Osteocyte (in vitro differentiated cells): ENCODE measurements at regions not wholly inside any gene's neighbourhood (a gene's known extent, or its start where the extent isn't known, plus 50 kb on each side); places are given as distances from the start of the nearest gene placed in this dataset.

Source experiments
- DNase-seq: peaks from one replicate; pipeline ENCODE4 v3.0.0; 2021; ENCODE audit warnings: mixed read lengths; ENCODE audit not compliant: unreplicated experiment; ENCODE audit errors: extremely low spot score
- H3K27ac Mint-ChIP-seq: one replicate; pipeline ENCODE4 v1.8.0; 2021; ENCODE audit warnings: mild to moderate bottlenecking, mixed read lengths; ENCODE audit not compliant: unreplicated experiment
- H3K27me3 Mint-ChIP-seq: one replicate; pipeline ENCODE4 v1.8.0; 2021; ENCODE audit warnings: mixed read lengths; ENCODE audit not compliant: unreplicated experiment
- H3K36me3 Mint-ChIP-seq: one replicate; pipeline ENCODE4 v1.8.0; 2021; ENCODE audit warnings: mixed read lengths; ENCODE audit not compliant: unreplicated experiment
- H3K4me1 Mint-ChIP-seq: one replicate; pipeline ENCODE4 v1.8.0; 2021; ENCODE audit warnings: mixed read lengths; ENCODE audit not compliant: unreplicated experiment
- H3K4me3 Mint-ChIP-seq: one replicate; pipeline ENCODE4 v1.8.0; 2021; ENCODE audit warnings: mild to moderate bottlenecking, moderate library complexity, mixed read lengths; ENCODE audit not compliant: unreplicated experiment
- H3K9me3 Mint-ChIP-seq: one replicate; pipeline ENCODE4 v1.8.0; 2021; ENCODE audit warnings: mixed read lengths; ENCODE audit not compliant: unreplicated experiment
- TF ChIP-seq, protein P1 (sequence below): fragments of 200-600 bp; sonication (generic); IDR thresholded peaks from 2 replicates; pipeline ENCODE4 v1.5.0; 2021; ENCODE audit warnings: antibody characterized with exemption, mild to moderate bottlenecking, moderate library complexity

DNA sequence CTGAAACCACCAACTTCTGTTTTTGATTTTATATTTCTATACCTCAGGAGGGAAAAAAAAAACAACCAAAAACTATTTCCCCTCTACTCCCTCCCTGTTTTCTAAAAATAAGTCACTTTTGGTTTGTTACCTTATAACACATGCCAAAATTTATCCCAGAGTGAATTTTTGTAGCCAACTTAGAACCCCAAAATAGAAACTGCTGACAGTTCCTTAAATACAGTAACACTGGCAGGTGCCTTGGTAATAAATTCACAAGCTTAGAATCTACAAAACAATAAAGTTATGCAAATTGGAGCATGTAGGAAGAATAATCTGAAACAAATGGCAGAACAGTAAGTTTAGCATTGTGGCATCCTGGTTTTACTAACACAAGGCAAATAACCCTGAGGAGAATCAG is 165.0 kb upstream of the HDAC9 start:
- Mint-ChIP-seq H3K9me3 (peaks cover 4% of the 10 kb centered on the region), H3K27me3 (no peaks in the 10 kb centered on the region), H3K4me1 (no peaks in the 10 kb centered on the region), H3K36me3 (peaks cover 1% of the 10 kb centered on the region), H3K27ac (no peak overlapping the region), H3K4me3 (no peak overlapping the region)
- TF ChIP-seq, protein P1, sequence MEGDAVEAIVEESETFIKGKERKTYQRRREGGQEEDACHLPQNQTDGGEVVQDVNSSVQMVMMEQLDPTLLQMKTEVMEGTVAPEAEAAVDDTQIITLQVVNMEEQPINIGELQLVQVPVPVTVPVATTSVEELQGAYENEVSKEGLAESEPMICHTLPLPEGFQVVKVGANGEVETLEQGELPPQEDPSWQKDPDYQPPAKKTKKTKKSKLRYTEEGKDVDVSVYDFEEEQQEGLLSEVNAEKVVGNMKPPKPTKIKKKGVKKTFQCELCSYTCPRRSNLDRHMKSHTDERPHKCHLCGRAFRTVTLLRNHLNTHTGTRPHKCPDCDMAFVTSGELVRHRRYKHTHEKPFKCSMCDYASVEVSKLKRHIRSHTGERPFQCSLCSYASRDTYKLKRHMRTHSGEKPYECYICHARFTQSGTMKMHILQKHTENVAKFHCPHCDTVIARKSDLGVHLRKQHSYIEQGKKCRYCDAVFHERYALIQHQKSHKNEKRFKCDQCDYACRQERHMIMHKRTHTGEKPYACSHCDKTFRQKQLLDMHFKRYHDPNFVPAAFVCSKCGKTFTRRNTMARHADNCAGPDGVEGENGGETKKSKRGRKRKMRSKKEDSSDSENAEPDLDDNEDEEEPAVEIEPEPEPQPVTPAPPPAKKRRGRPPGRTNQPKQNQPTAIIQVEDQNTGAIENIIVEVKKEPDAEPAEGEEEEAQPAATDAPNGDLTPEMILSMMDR = no peak
- DNase-seq = no peak

DNA sequence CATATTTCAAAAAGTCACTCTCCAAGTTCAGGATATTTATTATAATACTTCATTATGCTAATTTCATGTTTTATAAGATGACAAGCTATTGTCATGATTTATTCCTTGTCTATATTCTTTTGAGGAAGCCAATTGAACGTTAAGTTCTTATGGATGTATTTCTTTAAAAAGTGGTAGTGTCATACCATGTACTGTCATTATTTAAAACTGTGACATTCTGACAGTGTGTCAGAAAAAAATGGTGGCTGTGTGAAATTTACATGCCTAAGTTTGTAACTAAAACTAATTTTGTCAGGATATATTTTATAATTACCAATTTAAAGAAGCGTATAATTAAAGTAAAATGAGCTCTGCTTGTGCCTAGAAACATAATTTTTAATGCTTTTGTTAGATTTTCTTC is 158.9 kb upstream of the HDAC9 start:
- no peak for DNase-seq
- peaks cover 10% of the 10 kb centered on the region for H3K36me3 Mint-ChIP-seq
- no peak overlapping the region for H3K27ac Mint-ChIP-seq
- no peak overlapping the region for H3K4me3 Mint-ChIP-seq
- no peaks in the 10 kb centered on the region for H3K4me1 Mint-ChIP-seq
- peaks cover 21% of the 10 kb centered on the region for H3K9me3 Mint-ChIP-seq
- no peaks in the 10 kb centered on the region for H3K27me3 Mint-ChIP-seq
- TF ChIP-seq, protein P1 = no peak

DNA sequence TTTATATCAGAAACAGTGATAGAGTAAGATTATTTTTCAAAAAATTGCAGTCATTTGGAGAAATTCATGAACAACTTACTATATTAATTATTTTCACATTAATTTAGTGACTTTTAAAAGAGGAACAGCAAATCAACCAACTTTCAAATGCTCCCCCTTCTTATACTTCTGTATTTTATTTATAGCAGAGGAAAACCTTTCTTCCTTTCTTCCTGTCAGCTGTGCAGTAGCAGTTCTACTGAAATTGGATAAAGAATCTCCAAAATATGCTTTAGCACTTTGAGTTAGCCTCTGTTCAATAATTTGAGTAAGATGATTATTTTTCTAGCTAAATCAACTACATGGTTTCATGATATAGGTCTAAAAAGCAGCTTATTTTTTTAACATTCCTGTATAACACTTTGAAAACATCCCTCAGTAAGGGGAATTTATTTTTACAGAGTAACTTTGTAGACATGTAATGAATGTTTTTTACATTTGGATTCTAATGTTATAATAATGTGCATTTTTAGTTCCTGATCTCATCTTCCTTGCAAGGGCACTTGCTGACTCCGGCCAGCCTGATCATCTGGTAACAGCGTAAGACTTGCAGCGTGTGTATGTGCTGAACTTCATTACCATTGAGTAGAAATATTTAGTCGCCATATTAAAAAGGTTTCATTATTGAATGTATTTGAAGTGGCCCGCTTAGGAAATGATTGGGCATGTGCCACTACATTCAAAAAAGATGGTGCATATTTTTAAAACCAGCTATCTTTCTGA is 158.3 kb upstream of the HDAC9 start:
- Mint-ChIP-seq H3K27ac (no peak overlapping the region), H3K27me3 (no peaks in the 10 kb centered on the region), H3K4me1 (no peaks in the 10 kb centered on the region), H3K4me3 (no peak overlapping the region), H3K9me3 (peaks cover 27% of the 10 kb centered on the region), H3K36me3 (peaks cover 11% of the 10 kb centered on the region)
- DNase-seq = no peak
- TF ChIP-seq, protein P1 = no peak

DNA sequence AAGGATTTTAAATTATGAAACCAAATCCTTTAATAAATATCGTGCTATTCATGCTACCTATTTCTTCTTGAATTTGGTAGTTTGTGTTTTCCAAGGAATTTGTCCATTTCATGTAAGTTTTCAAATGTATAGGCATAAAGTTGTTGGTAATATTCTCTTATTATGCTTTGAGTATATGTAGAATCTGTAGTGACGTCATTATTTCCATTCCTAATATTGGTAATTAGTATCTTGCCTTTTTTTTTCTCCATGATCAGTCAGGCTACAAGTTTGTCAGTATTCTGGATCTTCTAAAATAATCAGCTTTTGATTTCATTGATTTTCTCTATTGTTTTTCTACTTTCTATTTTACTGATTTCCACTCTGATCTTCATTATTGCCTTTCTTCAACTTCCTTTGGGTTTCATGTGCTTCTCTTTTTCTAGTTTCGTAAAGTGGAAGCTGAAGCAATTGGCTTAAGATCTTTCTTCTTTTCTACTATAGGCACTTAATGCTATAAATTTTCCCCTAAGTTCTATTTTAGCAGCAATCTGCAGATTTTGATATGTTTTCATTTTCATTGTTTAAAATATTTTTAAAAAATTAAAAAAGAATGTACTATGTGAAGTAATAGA is 156.5 kb upstream of the HDAC9 start:
- Mint-ChIP-seq H3K4me1 (no peaks in the 10 kb centered on the region), H3K9me3 (peaks cover 25% of the 10 kb centered on the region), H3K27me3 (no peaks in the 10 kb centered on the region)

DNA sequence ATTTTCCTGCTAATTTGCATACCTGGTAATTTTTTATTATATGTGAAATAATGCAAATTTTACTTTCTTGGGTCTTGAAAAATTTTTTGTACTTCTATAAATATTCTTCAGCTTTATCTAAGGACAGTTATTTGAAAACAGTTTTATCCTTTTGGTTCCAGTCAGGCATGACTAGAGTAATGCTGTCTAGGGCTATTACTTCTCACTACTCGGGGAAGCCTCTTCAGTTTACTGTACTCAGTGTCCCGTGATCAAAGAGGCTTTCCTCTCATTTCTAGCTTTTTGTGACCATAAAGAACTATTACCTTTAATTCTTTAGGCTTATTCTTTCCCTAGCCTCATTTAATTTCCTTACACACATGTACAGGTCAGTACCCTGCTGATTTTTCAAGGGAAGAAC is 153.8 kb upstream of the HDAC9 start:
- H3K27me3 Mint-ChIP-seq = no peaks in the 10 kb centered on the region
- H3K4me3 Mint-ChIP-seq = no peak overlapping the region
- H3K36me3 Mint-ChIP-seq = peaks cover 10% of the 10 kb centered on the region
- no peaks in the 10 kb centered on the region for H3K4me1 Mint-ChIP-seq
- TF ChIP-seq, protein P1 = no peak
- H3K27ac Mint-ChIP-seq = no peak overlapping the region
- H3K9me3 Mint-ChIP-seq = peaks cover 25% of the 10 kb centered on the region
- no peak for DNase-seq

More for the DNA sequence above, 156.5 kb upstream of the HDAC9 start:
- DNase-seq = no peak
- TF ChIP-seq, protein P1 = no peak
- no peak overlapping the region for H3K27ac Mint-ChIP-seq
- no peak overlapping the region for H3K4me3 Mint-ChIP-seq
- peaks cover 10% of the 10 kb centered on the region for H3K36me3 Mint-ChIP-seq
